ENCODE measurements at regions not wholly inside any gene's neighbourhood (a gene's known extent, or its start where the extent isn't known, plus 50 kb on each side); places are given as distances from the start of the nearest gene placed in this dataset.
"Not testable (repeated sequence)": the region's sequence is repeated elsewhere in the genome, so short reads cannot be mapped to it uniquely, and the experiment has no call there.

DNA sequence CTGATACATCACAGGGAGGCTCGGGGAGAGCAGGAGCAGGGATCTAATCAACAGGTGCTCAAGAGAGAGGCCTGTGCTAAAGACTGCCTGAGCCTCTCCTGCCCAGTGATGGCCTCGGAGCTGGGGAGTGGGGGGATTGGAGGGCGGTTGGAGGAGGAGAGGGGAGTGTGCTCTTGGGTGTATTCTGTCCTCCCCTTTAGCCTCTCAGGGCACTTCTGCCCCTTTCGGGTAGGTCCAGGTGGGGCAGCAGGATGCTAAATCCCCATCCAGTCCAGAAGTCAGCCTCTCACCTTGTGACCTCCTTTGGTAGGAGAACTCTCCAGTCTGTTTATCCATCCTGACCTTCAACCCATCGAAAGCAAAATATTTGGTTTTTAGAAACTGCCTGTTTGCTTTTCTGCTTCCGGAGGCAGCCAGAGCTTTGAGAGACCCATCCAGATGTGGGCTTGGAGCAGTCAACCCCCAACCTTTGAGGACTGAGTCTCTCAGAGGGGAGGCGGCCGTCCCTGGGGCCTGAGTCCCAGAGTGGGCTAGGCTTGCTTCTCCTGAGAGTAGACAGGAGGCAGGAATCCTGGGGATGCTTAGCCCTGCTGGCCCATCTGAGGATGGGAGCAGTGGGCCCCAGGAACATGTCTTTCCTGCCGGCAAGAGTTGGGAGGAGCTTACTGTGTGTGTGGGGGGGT, 105.2 kb upstream of the SYT13 start:
- TF ChIP-seq, protein P1, sequence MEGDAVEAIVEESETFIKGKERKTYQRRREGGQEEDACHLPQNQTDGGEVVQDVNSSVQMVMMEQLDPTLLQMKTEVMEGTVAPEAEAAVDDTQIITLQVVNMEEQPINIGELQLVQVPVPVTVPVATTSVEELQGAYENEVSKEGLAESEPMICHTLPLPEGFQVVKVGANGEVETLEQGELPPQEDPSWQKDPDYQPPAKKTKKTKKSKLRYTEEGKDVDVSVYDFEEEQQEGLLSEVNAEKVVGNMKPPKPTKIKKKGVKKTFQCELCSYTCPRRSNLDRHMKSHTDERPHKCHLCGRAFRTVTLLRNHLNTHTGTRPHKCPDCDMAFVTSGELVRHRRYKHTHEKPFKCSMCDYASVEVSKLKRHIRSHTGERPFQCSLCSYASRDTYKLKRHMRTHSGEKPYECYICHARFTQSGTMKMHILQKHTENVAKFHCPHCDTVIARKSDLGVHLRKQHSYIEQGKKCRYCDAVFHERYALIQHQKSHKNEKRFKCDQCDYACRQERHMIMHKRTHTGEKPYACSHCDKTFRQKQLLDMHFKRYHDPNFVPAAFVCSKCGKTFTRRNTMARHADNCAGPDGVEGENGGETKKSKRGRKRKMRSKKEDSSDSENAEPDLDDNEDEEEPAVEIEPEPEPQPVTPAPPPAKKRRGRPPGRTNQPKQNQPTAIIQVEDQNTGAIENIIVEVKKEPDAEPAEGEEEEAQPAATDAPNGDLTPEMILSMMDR (IDR thresholded peaks at IDR 0.05; ENCODE audit: low read depth, low read length) = no peak
- in situ Hi-C loops (cut with HindIII; ENCODE audit: low sequenced_read_pairs) = loop anchor here (25.0 kb wide), 1 partner anchor 271 kb away; the partner anchor contains the start of gene CHST1

GRCh38 chr11:45390407-45390806, 104.3 kb upstream of the SYT13 start:
- in situ Hi-C loops (cut with HindIII; ENCODE audit: low sequenced_read_pairs) = loop anchor here (25.0 kb wide), 1 partner anchor 272 kb away; the partner anchor contains the start of gene CHST1
- TF ChIP-seq, protein P1 (IDR thresholded peaks at IDR 0.05; ENCODE audit: low read depth, low read length) = no peak
- H3K4me3 ChIP-seq (ENCODE audit: low read depth, low read length) = no peak overlapping the region
- peak; percentile 62 for DNase-seq (ENCODE audit: low read depth, low spot score)

More for the DNA sequence above, 105.2 kb upstream of the SYT13 start:
- DNase-seq (ENCODE audit: low read depth, low spot score) = no peak
- H3K4me3 ChIP-seq (ENCODE audit: low read depth, low read length) = no peak overlapping the region

GRCh38 chr11:45388472-45388871, 102.3 kb upstream of the SYT13 start:
- in situ Hi-C loops (cut with HindIII; ENCODE audit: low sequenced_read_pairs) = loop anchor here (25.0 kb wide), 1 partner anchor 274 kb away; the partner anchor contains the start of gene CHST1
- no peak for DNase-seq (ENCODE audit: low read depth, low spot score)
- H3K4me3 ChIP-seq (ENCODE audit: low read depth, low read length) = no peak overlapping the region
- TF ChIP-seq, protein P1 (IDR thresholded peaks at IDR 0.05; ENCODE audit: low read depth, low read length) = no peak

DNA sequence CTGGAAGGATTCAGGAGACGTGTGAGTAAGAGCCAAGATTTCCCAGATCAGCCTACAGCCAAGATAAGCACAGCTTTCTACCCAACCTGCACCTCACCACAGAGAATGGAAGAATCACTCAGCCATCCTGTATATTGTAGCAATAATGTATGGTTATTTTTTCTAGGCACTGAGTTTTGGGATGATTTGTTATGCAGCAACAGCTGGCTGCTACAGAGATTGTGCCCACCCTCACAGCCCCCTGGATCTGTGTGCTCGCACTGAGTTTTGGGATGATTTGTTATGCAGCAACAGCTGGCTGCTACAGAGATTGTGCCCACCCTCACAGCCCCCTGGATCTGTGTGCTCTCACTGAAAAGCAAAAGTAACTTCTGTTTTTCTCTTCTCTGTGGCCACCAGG, 101.7 kb upstream of the SYT13 start:
- in situ Hi-C loops (cut with HindIII; ENCODE audit: low sequenced_read_pairs) = loop anchor here (25.0 kb wide), 1 partner anchor 274 kb away; the partner anchor contains the start of gene CHST1
- H3K4me3 ChIP-seq (ENCODE audit: low read depth, low read length); DNase-seq (ENCODE audit: low read depth, low spot score): not testable (repeated sequence)

DNA sequence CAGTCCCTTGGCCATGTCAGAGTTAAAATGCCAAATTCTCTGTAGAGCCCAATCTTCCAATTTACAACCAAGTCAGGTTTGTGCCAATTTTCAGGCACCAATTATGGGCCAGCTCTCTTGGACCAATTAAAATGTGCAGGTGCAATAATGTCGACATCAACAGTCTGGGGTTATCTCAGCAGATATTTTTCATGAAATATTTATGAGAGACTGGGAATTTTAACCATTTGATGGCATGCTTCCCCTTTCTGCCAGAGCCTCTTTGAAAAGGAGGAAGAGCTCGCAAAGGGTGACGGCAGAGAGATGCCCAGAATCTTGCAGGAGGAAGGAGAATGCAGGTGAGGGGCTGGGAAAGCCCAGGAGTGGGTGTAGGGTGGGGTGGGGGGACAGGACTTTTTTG, 100.8 kb upstream of the SYT13 start:
- in situ Hi-C loops (cut with HindIII; ENCODE audit: low sequenced_read_pairs) = loop anchor here (25.0 kb wide), 1 partner anchor 275 kb away; the partner anchor contains the start of gene CHST1
- DNase-seq (ENCODE audit: low read depth, low spot score) = no peak
- H3K4me3 ChIP-seq (ENCODE audit: low read depth, low read length) = no peak overlapping the region
- TF ChIP-seq, protein P1 (IDR thresholded peaks at IDR 0.05; ENCODE audit: low read depth, low read length) = no peak

GRCh38 chr11:45385844-45386243, 99.7 kb upstream of the SYT13 start:
- H3K4me3 ChIP-seq (ENCODE audit: low read depth, low read length) = no peak overlapping the region
- in situ Hi-C loops (cut with HindIII; ENCODE audit: low sequenced_read_pairs) = loop anchor here (25.0 kb wide), 1 partner anchor 276 kb away; the partner anchor contains the start of gene CHST1
- TF ChIP-seq, protein P1 (IDR thresholded peaks at IDR 0.05; ENCODE audit: low read depth, low read length) = no peak
- DNase-seq (ENCODE audit: low read depth, low spot score) = no peak

GRCh38 chr11:45385423-45385822, 99.3 kb upstream of the SYT13 start:
- no peak overlapping the region for H3K4me3 ChIP-seq (ENCODE audit: low read depth, low read length)
- DNase-seq (ENCODE audit: low read depth, low spot score) = no peak
- TF ChIP-seq, protein P1 (IDR thresholded peaks at IDR 0.05; ENCODE audit: low read depth, low read length) = no peak
- in situ Hi-C loops (cut with HindIII; ENCODE audit: low sequenced_read_pairs) = loop anchor here (25.0 kb wide), 1 partner anchor 277 kb away; the partner anchor contains the start of gene CHST1

All from astrocyte of the spinal cord (primary cell).